NCI-H1092 treated with DMSO at 0.1 percent for 48 hours (cell line): ENCODE measurements at regions not wholly inside any gene's neighbourhood (a gene's known extent, or its start where the extent isn't known, plus 50 kb on each side); places are given as distances from the start of the nearest gene placed in this dataset.

Source experiments
- DNase-seq: peaks from one replicate; lab custom pipeline; 2025; lab: John Stamatoyannopoulos, UW

- no peak for DNase-seq
Observed at GRCh38 chr19:31119951-31120690, 229.1 kb downstream of the TSHZ3 start.

GRCh38 chr19:31118986-31119385 lies 230.2 kb downstream of the TSHZ3 start:
- no peak for DNase-seq

- DNase-seq: no peak
Observed at GRCh38 chr19:31118287-31118955, 230.8 kb downstream of the TSHZ3 start.

- no peak for DNase-seq
Observed at GRCh38 chr19:31114585-31114984, 234.7 kb downstream of the TSHZ3 start.

GRCh38 chr19:31113293-31113692 lies 235.9 kb downstream of the TSHZ3 start:
- no peak for DNase-seq

- DNase-seq: no peak
Observed at GRCh38 chr19:31112158-31112557, 237.1 kb downstream of the TSHZ3 start.

GRCh38 chr19:31111741-31112140 lies 237.5 kb downstream of the TSHZ3 start:
- DNase-seq: no peak

- DNase-seq: no peak
Observed at GRCh38 chr19:31110336-31110735, 238.9 kb downstream of the TSHZ3 start.

GRCh38 chr19:31109636-31110035 lies 239.6 kb downstream of the TSHZ3 start:
- DNase-seq: no peak

GRCh38 chr19:31107096-31107495 lies 242.1 kb downstream of the TSHZ3 start:
- DNase-seq: no peak

GRCh38 chr19:31105761-31106160 lies 243.5 kb downstream of the TSHZ3 start:
- DNase-seq: no peak

- no peak for DNase-seq
Observed at GRCh38 chr19:31104451-31104850, 244.8 kb downstream of the TSHZ3 start.

- DNase-seq: no peak
Observed at GRCh38 chr19:31103228-31103627, 246.0 kb downstream of the TSHZ3 start.

GRCh38 chr19:31102674-31103073 lies 246.6 kb downstream of the TSHZ3 start:
- DNase-seq: no peak

GRCh38 chr19:31100981-31101380 lies 248.3 kb downstream of the TSHZ3 start:
- DNase-seq: no peak

- DNase-seq: no peak
Observed at GRCh38 chr19:31100206-31100590, 249.0 kb downstream of the TSHZ3 start.

- DNase-seq: no peak
Observed at GRCh38 chr19:31099515-31100205, 249.6 kb downstream of the TSHZ3 start.

- DNase-seq: no peak
Observed at GRCh38 chr19:31098836-31099235, 250.4 kb downstream of the TSHZ3 start.

- DNase-seq: no peak
Observed at GRCh38 chr19:31096935-31097545, 252.2 kb downstream of the TSHZ3 start.

- DNase-seq: no peak
Observed at GRCh38 chr19:31096062-31096830, 253.0 kb downstream of the TSHZ3 start.

GRCh38 chr19:31095100-31095804 lies 254.0 kb downstream of the TSHZ3 start:
- no peak for DNase-seq
